CD4-positive, alpha-beta T cell treated with Interferon gamma for 1 hour (primary cell): ENCODE measurements at regions not wholly inside any gene's neighbourhood (a gene's known extent, or its start where the extent isn't known, plus 50 kb on each side); places are given as distances from the start of the nearest gene placed in this dataset.

Source experiments
- DNase-seq: peaks from one replicate; pipeline ENCODE4 v3.0.0-alpha.2; 2020

GRCh38 chr5:4542145-4542778 is 597.9 kb upstream of the ADAMTS16 start:
- no peak for DNase-seq

- no peak for DNase-seq
Measured at GRCh38 chr5:4544049-4544670, 596.0 kb upstream of the ADAMTS16 start.

- no peak for DNase-seq
Measured at GRCh38 chr5:4547547-4547946, 592.6 kb upstream of the ADAMTS16 start.

- no peak for DNase-seq
Measured at GRCh38 chr5:4548341-4548740, 591.8 kb upstream of the ADAMTS16 start.

- no peak for DNase-seq
Measured at GRCh38 chr5:4549351-4549750, 590.8 kb upstream of the ADAMTS16 start.

- no peak for DNase-seq
Measured at GRCh38 chr5:4551034-4551433, 589.1 kb upstream of the ADAMTS16 start.

GRCh38 chr5:4553130-4553529 is 587.0 kb upstream of the ADAMTS16 start:
- DNase-seq = no peak

- no peak for DNase-seq
Measured at GRCh38 chr5:4553978-4554377, 586.2 kb upstream of the ADAMTS16 start.

GRCh38 chr5:4555725-4556285 is 584.3 kb upstream of the ADAMTS16 start:
- DNase-seq = no peak

- no peak for DNase-seq
Measured at GRCh38 chr5:4561403-4561802, 578.7 kb upstream of the ADAMTS16 start.

GRCh38 chr5:4563400-4563799 is 576.7 kb upstream of the ADAMTS16 start:
- no peak for DNase-seq

GRCh38 chr5:4570047-4570995 is 569.8 kb upstream of the ADAMTS16 start:
- no peak for DNase-seq

GRCh38 chr5:4571248-4571948 is 568.7 kb upstream of the ADAMTS16 start:
- no peak for DNase-seq

- no peak for DNase-seq
Measured at GRCh38 chr5:4572311-4573100, 567.6 kb upstream of the ADAMTS16 start.

- no peak for DNase-seq
Measured at GRCh38 chr5:4575608-4576007, 564.5 kb upstream of the ADAMTS16 start.

- no peak for DNase-seq
Measured at GRCh38 chr5:4576161-4576748, 563.9 kb upstream of the ADAMTS16 start.

GRCh38 chr5:4576908-4577307 is 563.2 kb upstream of the ADAMTS16 start:
- DNase-seq = no peak

GRCh38 chr5:4579679-4580078 is 560.5 kb upstream of the ADAMTS16 start:
- no peak for DNase-seq

GRCh38 chr5:4580772-4581171 is 559.4 kb upstream of the ADAMTS16 start:
- no peak for DNase-seq

GRCh38 chr5:4581289-4581688 is 558.8 kb upstream of the ADAMTS16 start:
- DNase-seq = no peak

GRCh38 chr5:4584982-4585381 is 555.1 kb upstream of the ADAMTS16 start:
- no peak for DNase-seq

- no peak for DNase-seq
Measured at GRCh38 chr5:4613440-4613839, 526.7 kb upstream of the ADAMTS16 start.
